HEK293 (cell line): ENCODE measurements at regions not wholly inside any gene's neighbourhood (a gene's known extent, or its start where the extent isn't known, plus 50 kb on each side); places are given as distances from the start of the nearest gene placed in this dataset.

Source experiments
- CTCF ChIA-PET: fragments of 350-600 bp; formaldehyde crosslinking; extraction: SDS; loops from one replicate; lab custom pipeline; 2021; ENCODE audit warnings: antibody characterized with exemption; lab: Yijun Ruan, JAX
- POLR2A ChIA-PET: fragments of 300-600 bp; formaldehyde crosslinking; extraction: SDS; loops from one replicate; lab custom pipeline; 2020; ENCODE audit warnings: antibody characterized with exemption, inconsistent platforms; lab: Yijun Ruan, JAX
- H3K27ac ChIP-seq: fragments of 200-500 bp; sonication (Bioruptor generic); 2 replicates; pipeline ENCODE4 v1.5.1; 2014; ENCODE audit warnings: low read depth, low read length, control low read depth, inconsistent platforms; ENCODE audit errors: extremely low read depth
- H3K36me3 ChIP-seq, 2 experiments: fragments of 200-500 bp in 1 of 2; sonication (Bioruptor generic) in 1 of 2; 1 replicate in 1 of 2; 2 replicates in 1 of 2; pipeline ENCODE4 v1.5.1; 2014 to 2017; ENCODE audit warnings: inconsistent platforms in 2 of 2, low read length in 2 of 2; ENCODE audit not compliant: control insufficient read depth in 2 of 2, insufficient read depth in 1 of 2
- H3K4me1 ChIP-seq: fragments of 200-500 bp; sonication (Bioruptor generic); 2 replicates; pipeline ENCODE4 v1.5.1; 2014; ENCODE audit warnings: mild to moderate bottlenecking, low read length, inconsistent platforms; ENCODE audit not compliant: control insufficient read depth, insufficient read depth
- H3K4me3 ChIP-seq: 2 replicates; pipeline ENCODE4 v1.5.1; 2011; ENCODE audit warnings: low read depth, mild to moderate bottlenecking, control low read depth, low read length, moderate library complexity
- H3K9me3 ChIP-seq: fragments of 200-500 bp; sonication (Bioruptor generic); 2 replicates; pipeline ENCODE4 v1.5.1; 2014; ENCODE audit warnings: low read depth, low read length, inconsistent platforms; ENCODE audit not compliant: control insufficient read depth, insufficient read depth
- AEBP2 ChIP-seq: fragments of 450-650 bp; formaldehyde crosslinking; IDR thresholded peaks from 2 replicates; pipeline ENCODE4 v1.5.1; 2016; ENCODE audit warnings: missing biosample characterization, missing genetic modification characterization, borderline replicate concordance
- GLI2 ChIP-seq: fragments of 450-650 bp; formaldehyde crosslinking; IDR thresholded peaks from 2 replicates; pipeline ENCODE4; 2017; ENCODE audit warnings: missing biosample characterization, missing genetic modification characterization, low read depth, borderline replicate concordance
- HOXC10 ChIP-seq: sonication (generic); formaldehyde crosslinking; IDR thresholded peaks from 2 replicates; pipeline ENCODE4 v1.8.1; 2023; ENCODE audit warnings: mild to moderate bottlenecking, missing genetic modification reagents
- OVOL3 ChIP-seq: fragments of 450-650 bp; formaldehyde crosslinking; IDR thresholded peaks from 2 replicates; pipeline ENCODE4 v1.5.1; 2016; ENCODE audit warnings: missing biosample characterization, missing genetic modification characterization
- PRDM1 ChIP-seq: fragments of 450-650 bp; formaldehyde crosslinking; IDR thresholded peaks from 2 replicates; pipeline ENCODE4; 2016; ENCODE audit warnings: missing biosample characterization, missing genetic modification characterization
- REPIN1 ChIP-seq: fragments of 450-650 bp; formaldehyde crosslinking; IDR thresholded peaks from 2 replicates; pipeline ENCODE4 v1.5.1; 2017; ENCODE audit warnings: missing biosample characterization, missing genetic modification characterization, low read depth
- YY2 ChIP-seq: fragments of 450-650 bp; formaldehyde crosslinking; IDR thresholded peaks from 2 replicates; pipeline ENCODE4 v1.5.1; 2016; ENCODE audit warnings: missing biosample characterization, missing genetic modification characterization
- ZBTB20 ChIP-seq: fragments of 450-650 bp; formaldehyde crosslinking; IDR thresholded peaks from 2 replicates; pipeline ENCODE4 v1.5.1; 2016; ENCODE audit warnings: missing biosample characterization, missing genetic modification characterization
- ZBTB44 ChIP-seq: fragments of 450-650 bp; IDR thresholded peaks from 2 replicates; pipeline ENCODE4 v1.5.1; 2018; ENCODE audit warnings: missing biosample characterization, mild to moderate bottlenecking, missing genetic modification characterization
- ZBTB48 ChIP-seq: fragments of 450-650 bp; formaldehyde crosslinking; IDR thresholded peaks from 2 replicates; pipeline ENCODE4 v1.5.1; 2016; ENCODE audit warnings: missing biosample characterization, missing genetic modification characterization
- ZNF223 ChIP-seq: fragments of 450-650 bp; formaldehyde crosslinking; IDR thresholded peaks from 2 replicates; pipeline ENCODE4 v1.5.1; 2016; ENCODE audit warnings: missing biosample characterization, missing genetic modification characterization
- ZNF391 ChIP-seq: fragments of 450-650 bp; formaldehyde crosslinking; IDR thresholded peaks from 2 replicates; pipeline ENCODE4 v1.5.1; 2016; ENCODE audit warnings: low read depth, missing biosample characterization, missing genetic modification characterization, borderline replicate concordance
- ZNF423 ChIP-seq: fragments of 450-650 bp; formaldehyde crosslinking; IDR thresholded peaks from 2 replicates; pipeline ENCODE4 v1.5.1; 2016; ENCODE audit warnings: missing biosample characterization, missing genetic modification characterization
- ZNF529 ChIP-seq: fragments of 450-650 bp; formaldehyde crosslinking; IDR thresholded peaks from 2 replicates; pipeline ENCODE4 v1.5.1; 2017; ENCODE audit warnings: missing genetic modification characterization, missing biosample characterization; ENCODE audit not compliant: insufficient replicate concordance
- ZNF624 ChIP-seq: fragments of 450-650 bp; formaldehyde crosslinking; IDR thresholded peaks from 2 replicates; pipeline ENCODE4 v1.5.1; 2017; ENCODE audit warnings: missing biosample characterization, missing genetic modification characterization
- ZNF704 ChIP-seq: fragments of 450-650 bp; formaldehyde crosslinking; IDR thresholded peaks from 2 replicates; pipeline ENCODE4 v1.5.1; 2016; ENCODE audit warnings: missing biosample characterization, missing genetic modification characterization
- ZSCAN5A ChIP-seq: fragments of 450-650 bp; formaldehyde crosslinking; IDR thresholded peaks from 2 replicates; pipeline ENCODE4 v1.5.1; 2016; ENCODE audit warnings: missing biosample characterization, missing genetic modification characterization

GRCh38 chr12:118488034-118488433, 111.7 kb downstream of the SUDS3 start (continued):
- TF ChIP-seq ZSCAN5A (tag by site-specific recombination) (no peak), ZNF223 (tag by site-specific recombination) (no peak)
- TF ChIP-seq, all 188 proteins: peak for 0

GRCh38 chr12:118493962-118494361, 117.6 kb downstream of the SUDS3 start:
- no peak overlapping the region for H3K4me3 ChIP-seq
- H3K9me3 ChIP-seq, result no peaks in the 10 kb centered on the region
- POLR2A ChIA-PET, result no interaction called here
- TF ChIP-seq ZNF391 (no peak), AEBP2 (tag by site-specific recombination) (no peak), ZBTB20 (tag by site-specific recombination) (no peak), REPIN1 (tag by site-specific recombination) (no peak), ZBTB48 (no peak), ZNF529 (tag by site-specific recombination) (no peak), ZNF423 (tag by site-specific recombination) (no peak), OVOL3 (tag by site-specific recombination) (no peak), ZNF624 (tag by site-specific recombination) (no peak), ZBTB44 (tag by site-specific recombination) (no peak), GLI2 (tag by site-specific recombination) (no peak), YY2 (tag by site-specific recombination) (no peak), ZNF704 (tag by site-specific recombination) (no peak)
- no peaks in the 10 kb centered on the region for H3K4me1 ChIP-seq
- H3K27ac ChIP-seq, result no peak overlapping the region
- H3K36me3 ChIP-seq, result no peaks in the 10 kb centered on the region
- CTCF ChIA-PET, result no interaction called here

- H3K27ac ChIP-seq, result no peak overlapping the region
- H3K4me1 ChIP-seq, result no peaks in the 10 kb centered on the region
- ChIA-PET CTCF (no interaction called here), POLR2A (no interaction called here)
- no peaks in the 10 kb centered on the region for H3K36me3 ChIP-seq
- H3K4me3 ChIP-seq, result no peak overlapping the region
- H3K9me3 ChIP-seq, result no peaks in the 10 kb centered on the region
- TF ChIP-seq HOXC10 (CRISPR knock-in tag), result no peak
- TF ChIP-seq PRDM1 (tag by site-specific recombination), result no peak
Observed at GRCh38 chr12:118494776-118495175, 118.4 kb downstream of the SUDS3 start.
